Myocyte (in vitro differentiated cells): ENCODE measurements at regions not wholly inside any gene's neighbourhood (a gene's known extent, or its start where the extent isn't known, plus 50 kb on each side); places are given as distances from the start of the nearest gene placed in this dataset.

Experiments used
- DNase-seq: peaks from one replicate; pipeline ENCODE4 v3.0.0-alpha.2; 2012; ENCODE audit warnings: low read depth

DNA sequence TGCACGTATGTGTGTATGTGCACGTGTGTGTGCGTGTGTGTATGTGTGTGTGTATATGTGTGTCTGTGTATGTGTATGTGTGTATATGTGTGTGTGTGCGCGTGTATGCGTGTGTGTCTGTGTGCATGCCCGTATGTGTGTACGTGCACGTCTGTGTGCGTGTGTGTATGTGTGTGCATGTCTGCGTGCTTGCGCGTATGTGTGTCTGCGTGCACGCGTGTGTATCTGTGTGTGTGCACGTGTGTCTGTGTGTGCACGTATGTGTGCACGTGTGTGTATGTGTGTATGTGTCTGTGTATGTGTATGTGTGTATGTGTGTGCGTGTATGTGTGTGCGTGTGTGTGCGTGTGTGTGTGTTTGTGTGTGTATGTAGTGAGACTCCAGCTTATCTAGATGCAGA is 97.5 kb upstream of the SPATS2L start:
- no peak for DNase-seq

DNA sequence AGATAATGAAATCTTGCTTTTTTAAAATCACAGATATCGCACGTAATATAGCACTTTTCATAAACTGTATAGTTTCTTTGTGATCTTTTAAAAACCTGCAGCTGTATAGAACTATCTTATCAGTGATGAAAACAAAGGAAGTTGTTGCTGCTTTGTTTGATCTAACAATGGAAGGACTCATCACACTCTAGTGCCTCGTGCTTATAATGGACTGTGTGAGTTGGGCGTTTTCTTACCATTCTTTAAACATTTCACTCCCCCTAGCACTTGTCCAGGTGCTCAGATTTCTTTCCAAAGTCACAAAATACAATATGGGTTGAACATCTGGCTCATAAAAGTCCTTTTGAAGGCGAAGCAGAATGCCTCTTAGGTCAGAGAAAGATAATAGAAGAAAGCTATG is 94.8 kb upstream of the SPATS2L start:
- DNase-seq, result no peak

DNA sequence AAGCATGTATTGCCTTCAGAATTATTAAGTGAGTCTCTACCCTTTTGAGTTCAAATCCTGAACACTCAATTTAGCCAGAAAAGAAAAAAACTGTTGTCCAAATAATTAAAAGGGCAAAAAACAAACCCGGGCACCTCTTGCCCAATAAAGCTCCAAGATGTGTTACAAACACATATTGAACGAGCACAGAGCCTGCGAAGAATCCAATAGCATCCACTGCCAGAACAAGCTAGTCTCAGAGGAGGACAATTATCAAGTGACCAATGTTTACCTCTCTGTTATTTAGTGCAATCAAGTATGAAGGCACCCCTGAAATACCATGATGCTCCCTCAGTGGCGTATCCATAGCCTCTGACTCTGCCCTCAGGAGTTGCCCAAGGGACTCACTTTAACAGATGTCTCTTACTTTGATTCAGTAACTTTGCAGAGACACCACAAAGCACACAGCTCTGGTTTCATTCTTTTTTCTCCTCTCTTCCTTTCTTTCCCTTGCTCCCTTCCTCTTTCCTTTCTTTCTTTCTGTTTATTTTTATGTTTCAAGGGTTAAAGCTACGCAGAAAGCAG is 93.5 kb upstream of the SPATS2L start:
- DNase-seq, result peak; percentile 79

DNA sequence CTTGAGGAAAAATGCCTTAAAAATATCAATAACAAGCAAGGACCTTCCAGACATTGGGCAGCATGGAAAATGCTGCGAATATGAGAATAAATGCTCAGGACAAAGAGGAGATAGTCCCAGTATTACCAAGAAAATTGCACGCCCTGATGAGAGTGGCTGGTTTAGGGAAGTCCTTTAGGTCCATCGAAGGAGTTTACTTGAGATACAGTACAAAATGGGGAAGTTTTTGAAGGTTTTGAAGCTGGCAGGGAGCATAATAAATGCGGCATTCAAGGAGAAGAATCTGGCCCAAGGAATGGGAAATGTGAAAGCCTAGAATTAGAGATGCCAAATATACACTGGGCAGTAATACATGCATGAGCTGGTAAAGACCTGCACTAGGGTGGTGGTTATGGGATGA is 90.2 kb upstream of the SPATS2L start:
- no peak for DNase-seq

DNA sequence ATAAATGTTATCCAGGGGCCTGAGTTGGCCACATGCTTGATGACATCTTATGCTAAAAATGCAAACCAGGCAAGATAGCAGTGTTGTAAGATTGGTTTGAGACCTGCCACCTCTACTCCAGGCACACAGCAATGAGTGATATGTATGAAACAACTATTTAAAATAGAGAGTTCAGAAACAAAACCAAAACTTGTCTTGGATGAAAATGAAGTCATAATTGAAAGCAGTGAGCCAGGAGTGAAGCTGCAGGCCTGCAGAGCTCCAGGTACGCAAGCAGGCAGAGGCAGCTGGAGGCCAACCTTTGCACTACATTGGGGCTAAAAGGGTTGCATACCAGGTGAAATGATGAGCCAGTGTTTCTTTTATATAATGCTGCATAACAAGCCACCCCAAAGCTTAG is 89.2 kb upstream of the SPATS2L start:
- DNase-seq, result no peak

DNA sequence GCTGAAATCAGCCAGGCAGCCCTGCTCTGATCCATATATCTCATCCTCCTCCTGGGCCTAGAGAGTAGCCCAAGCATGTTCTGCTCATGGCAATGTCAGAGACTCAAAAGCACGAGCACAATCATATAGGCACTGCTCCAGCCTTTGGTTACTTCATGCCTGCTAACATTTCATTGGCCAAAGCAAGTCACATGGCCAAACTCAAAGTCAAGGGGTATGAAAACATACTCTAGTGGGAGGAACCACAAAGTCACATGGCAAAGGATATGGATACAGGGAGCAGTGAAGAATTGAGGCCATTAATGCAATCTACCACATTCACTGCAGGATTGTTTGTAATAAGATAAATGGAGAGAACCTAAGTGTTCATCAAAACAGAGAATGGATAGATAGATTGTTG is 87.8 kb upstream of the SPATS2L start:
- DNase-seq, result no peak

DNA sequence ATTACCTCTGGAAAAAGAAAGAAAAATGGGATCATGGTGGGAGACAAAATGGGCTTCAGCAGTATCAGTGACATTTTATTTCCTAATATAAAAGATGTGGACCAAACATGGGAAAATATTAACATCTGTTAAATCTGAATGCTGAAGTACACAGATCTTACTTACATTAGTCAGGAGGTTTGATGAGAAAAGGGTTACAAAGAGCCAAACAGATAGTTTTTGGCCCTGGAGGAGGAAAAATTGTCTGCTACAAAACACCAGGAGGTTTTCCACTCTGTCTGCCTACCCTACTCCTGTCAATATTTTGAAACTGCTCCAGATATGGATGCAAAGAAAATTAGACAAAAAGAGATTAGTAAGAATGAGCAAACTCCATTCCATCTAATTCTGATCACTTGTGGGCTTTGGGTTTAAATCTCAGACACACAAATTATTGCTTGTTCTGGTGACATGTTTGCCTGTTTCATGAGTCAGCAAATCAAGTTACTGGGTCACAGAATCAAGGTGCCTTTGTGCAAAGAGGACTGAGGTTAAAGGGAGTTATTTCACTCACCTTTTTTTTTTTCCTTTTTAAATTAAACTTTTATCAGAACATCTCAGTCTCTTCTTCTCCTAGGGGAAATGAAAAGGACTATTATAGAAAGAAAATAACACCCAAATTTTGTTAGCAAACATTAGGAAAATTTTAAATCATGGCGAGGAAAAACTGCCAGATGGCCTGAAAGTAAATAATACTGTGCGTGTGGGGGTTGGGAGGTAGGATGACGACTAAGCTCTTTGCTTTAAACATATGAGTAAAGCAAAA is 87.0 kb upstream of the SPATS2L start:
- no peak for DNase-seq

DNA sequence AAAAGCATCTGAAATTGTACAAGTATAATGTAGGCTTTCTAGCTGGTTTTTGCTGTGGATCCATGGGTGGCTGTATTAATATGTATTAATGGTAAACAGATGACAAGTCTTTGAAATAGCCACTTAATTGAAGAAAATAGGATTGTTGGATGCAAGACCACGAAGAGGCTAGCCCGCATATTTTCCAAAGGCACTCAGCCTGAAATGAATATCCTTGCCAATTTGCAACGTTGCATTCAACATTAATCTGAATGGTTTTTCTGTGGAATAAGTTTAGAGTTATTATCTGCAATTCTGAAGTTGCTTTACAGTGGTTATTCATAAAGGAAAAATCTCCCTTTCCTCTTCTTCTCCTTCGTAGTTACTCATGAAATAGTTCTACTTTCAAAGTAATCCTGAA is 86.2 kb upstream of the SPATS2L start:
- no peak for DNase-seq

DNA sequence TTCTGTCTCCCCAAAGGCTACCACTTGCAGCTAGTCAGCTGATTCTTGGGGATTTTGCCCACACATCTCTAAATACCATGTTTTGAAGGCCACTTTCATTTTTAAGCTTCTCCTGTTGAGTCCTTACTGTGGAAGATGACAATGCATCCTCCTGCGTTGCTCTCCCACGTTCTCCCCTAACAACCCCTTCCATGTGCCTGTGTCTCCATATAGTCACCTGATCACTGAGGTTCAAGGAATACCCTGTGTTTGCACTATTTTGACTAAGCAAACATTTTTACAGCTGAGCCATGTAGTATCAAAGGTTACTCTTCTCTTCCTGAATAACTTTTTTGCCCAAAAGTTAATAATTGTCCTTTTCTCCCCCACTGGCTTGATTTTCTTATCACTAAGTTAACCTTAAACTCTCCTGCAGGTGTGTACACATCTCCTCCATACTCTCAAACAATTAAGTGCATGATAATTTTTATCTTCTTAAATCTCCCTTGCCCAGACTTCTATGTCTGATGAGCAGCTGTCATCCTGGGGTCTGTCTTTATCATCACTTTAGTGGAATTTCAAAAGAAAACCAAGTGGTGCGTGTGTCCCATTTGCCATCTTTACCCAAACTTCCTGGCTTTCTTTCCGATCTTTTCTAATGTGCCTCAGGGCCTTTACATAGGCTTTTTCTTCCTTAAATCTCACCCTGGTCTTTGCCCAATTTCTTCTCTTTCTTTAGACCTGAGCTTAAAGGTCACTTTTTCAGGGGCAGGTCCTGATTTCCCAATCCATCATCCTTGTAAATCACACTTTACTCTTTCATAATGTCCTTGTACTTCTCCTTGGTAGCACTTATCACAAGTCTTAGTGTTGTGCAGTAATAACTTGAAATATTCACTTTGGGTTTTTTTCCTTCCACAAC is 85.2 kb upstream of the SPATS2L start:
- no peak for DNase-seq

DNA sequence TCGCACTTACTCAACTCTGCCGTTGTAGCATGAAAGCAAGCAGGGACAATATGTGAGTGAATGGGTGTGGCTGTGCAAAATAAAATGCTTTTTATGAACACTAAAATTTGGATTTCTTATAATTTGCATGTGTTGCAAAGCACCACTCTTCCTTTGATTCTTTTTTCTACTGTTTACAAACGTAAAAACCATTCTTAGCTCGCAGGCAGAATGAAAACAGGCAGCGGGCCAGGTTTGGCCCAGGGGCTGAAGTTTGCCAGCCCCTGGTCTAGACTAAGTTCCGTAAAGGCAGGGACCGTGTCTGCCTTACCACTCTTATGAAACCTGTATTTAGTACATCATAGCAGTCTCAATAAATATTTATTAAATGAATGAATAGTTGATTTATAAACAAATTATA is 83.7 kb upstream of the SPATS2L start:
- DNase-seq, result no peak

DNA sequence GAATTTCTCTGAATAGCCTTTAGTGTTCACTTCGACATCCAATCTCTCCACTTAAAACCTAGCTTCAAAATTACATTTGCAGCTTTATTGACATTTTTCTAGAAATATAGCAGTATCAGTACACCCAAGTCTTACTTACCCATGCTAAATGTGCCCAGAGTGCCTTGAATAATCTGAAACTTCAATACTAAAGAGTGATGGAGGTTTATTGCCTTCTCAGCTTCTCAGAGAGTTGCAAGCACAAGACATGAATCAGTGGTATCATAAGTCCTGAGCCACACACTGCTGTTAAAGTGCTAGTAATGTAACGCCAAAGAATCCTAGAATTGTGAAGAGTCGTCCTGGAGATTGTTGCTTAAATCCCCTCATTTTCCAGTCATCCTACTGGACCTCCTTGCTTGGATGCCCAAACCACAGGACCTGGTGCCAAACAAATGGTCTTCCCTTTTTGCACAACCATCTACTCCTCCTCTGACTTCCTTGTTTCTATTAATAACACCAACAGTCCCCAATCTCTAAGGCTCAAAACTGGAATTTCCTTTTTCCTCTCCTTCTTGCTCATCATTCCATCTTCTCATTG is 83.2 kb upstream of the SPATS2L start:
- DNase-seq, result peak; percentile 84

DNA sequence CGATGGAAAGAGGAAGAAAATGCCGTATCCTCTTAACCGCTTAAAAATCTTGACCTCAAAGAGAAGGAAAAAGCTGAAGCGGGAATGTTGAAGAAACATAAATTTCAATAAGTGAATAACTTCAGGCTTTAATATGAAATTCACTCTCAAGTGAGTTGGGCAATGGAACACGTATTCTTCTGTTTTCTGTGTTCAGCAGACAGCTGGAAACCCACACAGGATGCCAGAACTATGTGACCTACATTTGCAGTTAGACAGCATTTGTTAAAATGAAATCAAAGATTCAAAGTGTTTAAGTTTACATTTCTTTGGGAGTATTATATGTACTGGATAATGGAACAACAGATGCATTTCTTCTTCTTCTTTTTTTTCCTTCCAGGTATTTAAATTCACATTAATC is 80.5 kb upstream of the SPATS2L start:
- peak; percentile 40 for DNase-seq

DNA sequence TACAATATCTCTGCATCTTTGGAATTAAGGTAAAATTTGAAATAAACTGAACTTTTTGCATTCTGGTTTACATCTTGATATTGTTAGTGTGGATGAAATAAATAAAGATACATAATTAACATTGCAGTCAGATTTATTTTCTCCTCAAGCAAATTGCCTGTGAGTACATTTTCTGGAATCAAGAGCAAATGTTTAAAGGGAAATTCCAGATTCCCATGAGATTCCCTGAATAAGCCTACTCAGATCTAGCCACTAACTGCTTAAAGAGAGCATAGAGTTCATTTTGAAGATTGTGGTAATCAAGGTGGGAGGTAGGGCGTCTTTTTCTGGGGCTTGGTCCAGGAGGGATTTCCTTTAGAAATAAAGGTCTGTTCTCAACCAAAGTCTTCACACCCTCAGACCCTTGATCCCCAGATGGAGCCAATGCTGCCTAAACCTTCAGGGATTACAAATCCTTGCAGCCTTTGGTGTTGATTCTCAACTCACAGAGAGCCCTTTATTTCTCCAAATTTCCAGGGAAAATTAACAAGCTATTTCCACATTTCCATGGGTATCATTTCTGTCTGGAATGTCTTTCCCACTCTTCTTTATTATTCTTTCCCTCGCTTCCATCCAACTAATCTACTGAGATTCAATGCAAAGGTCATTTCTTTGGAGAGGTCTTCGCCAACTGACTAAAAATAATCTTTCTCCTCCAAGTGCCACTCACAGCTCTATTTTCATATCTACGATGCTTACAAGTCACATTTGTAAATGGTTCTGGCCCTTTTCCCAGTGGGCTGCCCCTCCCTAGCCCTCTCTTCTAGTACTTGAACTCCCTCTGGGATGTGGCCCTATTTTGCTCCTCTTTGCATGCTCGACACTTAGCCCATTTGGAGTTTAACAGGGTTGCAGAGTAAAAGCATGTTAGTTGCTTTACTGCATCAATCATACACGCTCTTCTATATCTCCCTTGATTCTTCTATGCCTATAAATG is 79.8 kb upstream of the SPATS2L start:
- DNase-seq, result peak; percentile 49

DNA sequence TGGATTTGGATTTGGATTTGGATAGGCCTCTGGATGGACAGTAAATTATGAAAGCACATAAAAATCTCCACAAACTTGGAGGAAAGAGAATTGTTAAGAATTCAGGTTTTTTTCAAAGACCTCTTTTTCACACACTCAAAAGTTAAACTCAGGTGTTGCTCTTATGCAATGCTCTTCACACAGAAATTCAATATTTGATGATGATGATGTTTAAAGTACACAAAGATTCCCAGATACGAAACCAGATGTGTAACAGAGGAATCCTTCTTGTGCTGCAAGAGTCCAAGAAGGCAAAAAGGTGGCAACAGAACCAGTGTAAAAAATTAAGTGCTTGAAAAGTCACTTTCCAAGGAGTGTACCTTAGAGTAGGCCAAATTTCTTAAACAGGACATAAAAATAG is 75.8 kb upstream of the SPATS2L start:
- no peak for DNase-seq

DNA sequence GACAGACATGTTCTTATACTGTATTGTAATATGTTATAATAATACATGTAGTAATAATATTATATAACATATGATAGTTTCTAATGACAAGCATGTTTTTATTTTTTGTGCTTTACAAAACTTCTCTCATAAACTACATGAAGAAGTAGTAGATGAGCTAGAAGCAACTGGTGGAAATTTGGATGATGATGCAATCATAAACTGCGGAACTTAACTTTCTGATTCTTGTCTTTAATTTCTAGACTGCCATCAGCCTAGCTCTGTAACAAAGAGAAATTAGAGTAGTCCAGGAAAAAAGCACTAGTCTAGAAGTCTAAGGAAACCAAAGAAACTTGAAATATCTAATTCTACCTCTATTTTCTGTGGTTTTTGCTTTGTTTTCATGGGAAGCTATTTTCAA is 71.0 kb upstream of the SPATS2L start:
- DNase-seq, result no peak

DNA sequence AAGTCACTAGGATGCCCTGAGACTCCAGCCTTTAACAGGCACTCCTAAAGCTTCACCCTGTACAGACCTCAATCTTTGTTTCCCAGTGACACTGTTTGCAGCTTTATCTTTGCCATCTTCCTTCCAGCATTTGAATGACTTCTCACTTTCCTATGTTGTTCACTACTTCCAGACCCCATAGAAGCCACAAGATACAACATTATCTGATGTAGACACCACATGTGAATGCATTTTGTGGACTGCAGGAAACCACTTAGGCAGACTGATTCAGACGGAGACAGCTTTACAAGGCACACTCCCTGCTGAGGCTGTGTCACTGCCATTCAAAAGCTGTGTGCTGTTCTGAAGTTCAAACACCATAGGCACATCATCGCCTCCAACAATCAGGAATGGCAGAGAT is 67.3 kb upstream of the SPATS2L start:
- no peak for DNase-seq

DNA sequence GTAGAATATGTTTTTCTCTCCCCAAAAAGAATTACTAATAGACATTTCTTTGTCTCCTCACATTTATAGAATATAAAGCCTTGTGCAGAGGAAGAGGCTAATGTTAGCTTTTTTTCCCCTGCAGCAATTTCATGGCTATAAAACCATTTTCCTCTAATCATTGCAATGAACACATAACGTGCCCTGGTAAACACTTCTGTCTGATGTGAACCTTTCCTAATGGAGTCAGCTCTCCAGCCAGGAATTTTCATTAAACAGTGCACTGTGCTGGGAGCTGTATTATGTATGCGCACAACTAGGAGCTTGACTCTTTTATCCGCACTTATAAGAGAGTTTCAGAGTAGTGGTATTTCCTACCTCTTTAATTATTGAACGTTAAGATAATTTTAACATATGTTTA is 63.9 kb upstream of the SPATS2L start:
- no peak for DNase-seq

DNA sequence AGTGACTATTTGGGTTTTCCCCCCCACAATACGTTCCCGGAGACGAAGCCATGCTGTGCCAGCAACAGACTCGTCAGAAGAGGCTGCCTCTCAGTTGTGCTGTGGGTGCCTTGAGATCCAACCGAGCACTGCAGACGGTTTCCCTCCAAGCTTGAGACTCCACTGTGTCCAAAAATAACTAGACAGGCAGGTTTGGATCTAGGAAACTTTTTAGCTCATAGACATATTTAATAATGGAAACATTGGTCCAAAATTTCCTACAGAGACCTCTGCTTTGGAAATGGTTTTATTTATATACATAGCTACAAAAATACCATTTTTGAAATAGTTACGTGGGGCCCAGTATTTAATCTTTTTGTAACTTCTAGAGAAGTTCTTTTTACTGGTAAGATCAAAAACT is 63.1 kb upstream of the SPATS2L start:
- no peak for DNase-seq

DNA sequence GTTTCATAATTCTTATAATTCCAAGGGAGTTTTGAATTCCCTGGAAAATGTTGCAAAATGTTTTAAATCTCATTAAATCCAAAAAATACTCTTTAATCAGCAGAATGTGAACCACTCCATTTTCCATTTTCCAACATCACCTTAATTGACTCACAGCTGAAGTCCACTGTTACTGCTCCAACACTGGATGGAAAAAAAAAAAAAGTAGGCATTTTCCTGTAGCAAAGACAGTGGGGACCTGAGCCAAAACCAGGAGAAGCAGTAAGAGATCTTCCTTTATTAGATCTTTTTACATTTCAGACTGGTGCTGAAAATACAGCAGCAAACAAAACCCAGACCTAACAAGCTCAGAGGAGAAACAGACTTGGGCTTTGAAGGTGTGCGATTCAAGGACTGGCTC is 62.4 kb upstream of the SPATS2L start:
- DNase-seq, result no peak

DNA sequence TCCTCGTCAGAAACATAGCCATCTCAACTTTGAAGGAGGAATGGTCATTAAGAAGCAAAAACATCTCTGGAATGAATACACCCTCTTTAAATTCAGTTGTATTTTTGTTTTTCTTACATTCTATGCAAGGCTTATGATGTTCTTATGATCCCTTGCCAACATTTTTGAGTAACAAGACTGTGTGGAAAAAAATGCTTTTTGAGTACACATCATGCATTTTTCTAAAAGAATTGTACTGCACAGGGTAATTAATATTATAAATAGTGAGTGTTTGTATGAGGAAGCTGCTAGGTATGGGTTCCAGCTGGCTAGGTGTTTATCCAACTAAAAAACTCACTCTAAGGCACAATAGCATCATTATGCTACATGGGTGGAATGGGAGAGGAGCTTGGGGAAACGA is 59.0 kb upstream of the SPATS2L start:
- DNase-seq, result no peak
